HCT116 (cell line): ENCODE measurements at regions not wholly inside any gene's neighbourhood (a gene's known extent, or its start where the extent isn't known, plus 50 kb on each side); places are given as distances from the start of the nearest gene placed in this dataset.

Experiments
- ATAC-seq: fragments of 200-7000 bp; cut with Tn5 transposase; 2 replicates; pipeline ENCODE4 v1.9.1; 2020; ENCODE audit warnings: mild to moderate bottlenecking, moderate library complexity
- BruUV-seq: library from RNA; stranded (reverse); fragments of 400-500 nt; replicated peaks from 2 replicates; lab custom pipeline; 2021; lab: Mats Ljungman, UMichigan
- CTCF ChIA-PET: fragments of 300-600 bp; sonication (Branson Sonifier 250); formaldehyde crosslinking; loops from one replicate; lab custom pipeline; 2021; ENCODE audit warnings: antibody characterized with exemption; lab: Charles Lee
- POLR2A ChIA-PET: fragments of 300-600, 350-600 bp; sonication (Branson Sonifier 250); formaldehyde crosslinking; loops from one replicate; lab custom pipeline; 2021; ENCODE audit warnings: antibody characterized with exemption; lab: Charles Lee
- RAD21 ChIA-PET, 2 experiments: fragments of 300-600 bp; sonication (Branson Sonifier 250); formaldehyde crosslinking; loops; one replicate each; lab custom pipeline; 2023; ENCODE audit warnings: low total read pairs in 2 of 2; ENCODE audit not compliant: uncharacterized antibody in 2 of 2, unreplicated experiment in 2 of 2, low non-redundant PET in 1 of 2; lab: Charles Lee
- DNase-seq: peaks from one replicate; pipeline ENCODE4 v3.0.0-alpha.2; 2010; ENCODE audit warnings: low read depth, low spot score
- H2AFZ ChIP-seq: fragments of 200-600 bp; shearing (Covaris generic), sonication (generic); 2 replicates; pipeline ENCODE4 v1.6.1; 2017; ENCODE audit warnings: low read depth, mixed run types, mixed read lengths, antibody characterized with exemption, low read length; ENCODE audit not compliant: poor library complexity, severe bottlenecking
- H3K27ac ChIP-seq: 2 replicates; pipeline ENCODE4 v1.5.1; 2012; ENCODE audit warnings: low read depth, low read length
- H3K27me3 ChIP-seq: fragments of 200-600 bp; sonication (generic); 2 replicates; pipeline ENCODE4 v1.6.1; 2016; ENCODE audit warnings: mixed run types, low read length, mixed read lengths; ENCODE audit not compliant: insufficient read depth
- H3K36me3 ChIP-seq, 2 experiments: fragments of 200-500 bp in 1 of 2; fragments of 200-600 bp in 1 of 2; sonication (Bioruptor generic) in 1 of 2; sonication (generic) in 1 of 2; 2 replicates each; pipeline versions ENCODE4 v1.5.1 to v1.6.1; 2014 to 2016; ENCODE audit warnings: low read length in 2 of 2, inconsistent platforms in 1 of 2, mixed read lengths in 1 of 2, mixed run types in 1 of 2; ENCODE audit not compliant: insufficient read depth in 2 of 2, control insufficient read depth in 1 of 2
- H3K4me1 ChIP-seq, 2 experiments: fragments of 200-600 bp in 1 of 2; sonication (generic) in 1 of 2; 2 replicates each; pipeline versions ENCODE4 v1.5.1 to v1.6.1; 2012 to 2017; ENCODE audit warnings: low read length in 2 of 2, inconsistent platforms in 1 of 2, mild to moderate bottlenecking in 1 of 2, mixed read lengths in 1 of 2, mixed run types in 1 of 2, moderate library complexity in 1 of 2; ENCODE audit not compliant: insufficient read depth in 2 of 2, control insufficient read depth in 1 of 2
- H3K4me2 ChIP-seq: fragments of 200-600 bp; sonication (generic); 2 replicates; pipeline ENCODE4 v1.6.1; 2017; ENCODE audit warnings: mixed run types, low read length, mixed read lengths
- H3K4me3 ChIP-seq, 2 experiments: fragments of 200-600 bp in 1 of 2; sonication (generic) in 1 of 2; replicated peaks in 1 of 2; 2 replicates each; pipeline ENCODE4 v1.5.1; 2011 to 2016; ENCODE audit warnings: low read length in 2 of 2, control low read depth in 1 of 2, low read depth in 1 of 2, mild to moderate bottlenecking in 1 of 2, mixed read lengths in 1 of 2, mixed run types in 1 of 2
- H3K79me2 ChIP-seq: fragments of 200-600 bp; sonication (generic); 2 replicates; pipeline ENCODE4 v1.6.1; 2017; ENCODE audit warnings: mild to moderate bottlenecking, mixed run types, low read length, moderate library complexity, mixed read lengths; ENCODE audit not compliant: insufficient read depth
- H3K9ac ChIP-seq: fragments of 200-600 bp; sonication (generic); 2 replicates; pipeline ENCODE4 v1.6.1; 2016; ENCODE audit warnings: low read length, mixed read lengths
- H3K9me2 ChIP-seq: fragments of 200-600 bp; sonication (generic), shearing (Covaris generic); 2 replicates; pipeline ENCODE4 v1.6.1; 2017; ENCODE audit warnings: mixed run types, mild to moderate bottlenecking, moderate library complexity; ENCODE audit not compliant: insufficient read depth
- H3K9me3 ChIP-seq, 2 experiments: fragments of 200-500 bp in 1 of 2; fragments of 200-600 bp in 1 of 2; sonication (Bioruptor generic) in 1 of 2; sonication (generic) in 1 of 2; 2 replicates each; pipeline ENCODE4 v1.6.1; 2014 to 2017; ENCODE audit warnings: low read length in 2 of 2, mixed read lengths in 2 of 2, inconsistent platforms in 1 of 2, low read depth in 1 of 2, mild to moderate bottlenecking in 1 of 2, mixed run types in 1 of 2, moderate library complexity in 1 of 2; ENCODE audit not compliant: control insufficient read depth in 1 of 2, insufficient read depth in 1 of 2
- H4K20me1 ChIP-seq: fragments of 200-600 bp; sonication (generic), shearing (Covaris generic); 2 replicates; pipeline ENCODE4 v1.6.1; 2017; ENCODE audit warnings: mixed run types, mild to moderate bottlenecking, moderate library complexity; ENCODE audit not compliant: insufficient read depth
- CBX3 ChIP-seq: IDR thresholded peaks from 2 replicates; pipeline ENCODE4 v1.6.1; 2012; ENCODE audit warnings: low read depth
- EGR1 ChIP-seq: IDR thresholded peaks from 2 replicates; pipeline ENCODE4 v1.6.1; 2012; ENCODE audit warnings: low read depth
- EZH2phosphoT487 ChIP-seq: fragments of 200-600 bp; IDR thresholded peaks from 2 replicates; pipeline ENCODE4 v1.6.1; 2018; ENCODE audit warnings: antibody characterized with exemption, borderline replicate concordance
- POLR2A ChIP-seq: IDR thresholded peaks from 2 replicates; pipeline ENCODE4 v1.7.0; 2011; ENCODE audit warnings: borderline replicate concordance; ENCODE audit not compliant: insufficient read depth, insufficient read length; ENCODE audit errors: extremely low read depth
- POLR2AphosphoS5 ChIP-seq: IDR thresholded peaks from 2 replicates; pipeline ENCODE4 v1.6.1; 2011; ENCODE audit warnings: mild to moderate bottlenecking, low read depth, low read length, moderate library complexity
- RAD21 ChIP-seq: IDR thresholded peaks from 2 replicates; pipeline ENCODE4 v1.6.1; 2012; ENCODE audit warnings: low read depth, mild to moderate bottlenecking
- SP1 ChIP-seq: IDR thresholded peaks from 2 replicates; pipeline ENCODE4 v1.6.1; 2012; ENCODE audit warnings: low read depth
- YY1 ChIP-seq: IDR thresholded peaks from 2 replicates; pipeline ENCODE4 v1.6.1; 2011; ENCODE audit warnings: low read length, low read depth, moderate library complexity, mild to moderate bottlenecking; ENCODE audit not compliant: insufficient replicate concordance; ENCODE audit errors: extremely low read depth
- intact Hi-C: fragments of 100-400 bp; cut with micrococcal nuclease; formaldehyde crosslinking; loops from 2 replicates; pipeline ENCODE4 v1.10.0; 2022
- TF ChIP-seq, protein P1 (sequence below), 3 experiments: fragments of 200-600 bp in 1 of 3; sonication (generic) in 1 of 3; IDR thresholded peaks in 2 of 3; conservative IDR thresholded peaks in 1 of 3; 2 replicates each; pipeline ENCODE4 v1.5.1; 2012 to 2017; ENCODE audit warnings: low read depth in 2 of 3, low read length in 2 of 3, antibody characterized with exemption in 1 of 3, borderline replicate concordance in 1 of 3, control low read depth in 1 of 3, mild to moderate bottlenecking in 1 of 3, mixed read lengths in 1 of 3, mixed run types in 1 of 3, moderate library complexity in 1 of 3; ENCODE audit not compliant: insufficient read depth in 1 of 3

DNA sequence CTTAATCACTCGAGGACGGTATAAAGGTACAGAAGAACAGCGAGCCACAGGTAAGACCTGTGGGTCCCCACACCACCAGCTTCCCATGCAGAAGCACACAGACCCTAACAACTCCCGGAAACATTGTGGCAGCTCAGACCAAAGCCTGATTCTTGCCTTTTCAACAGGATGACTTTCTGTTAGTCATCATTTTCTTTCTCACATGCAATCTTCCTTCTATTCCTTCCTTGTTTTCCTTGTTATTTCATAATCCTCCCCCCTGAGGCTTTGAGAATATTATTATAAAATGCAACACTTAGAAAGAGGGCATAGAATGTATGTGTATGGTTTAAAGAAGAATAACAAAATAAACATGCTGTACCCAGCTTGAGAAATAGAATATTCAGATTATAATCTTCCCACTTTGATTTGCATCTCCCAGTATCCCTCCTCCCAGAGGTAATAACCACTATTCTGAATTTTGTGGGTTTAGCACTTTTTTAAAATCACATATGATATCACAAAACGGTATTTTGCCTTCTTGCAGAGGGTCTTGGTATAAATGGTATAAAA lies 100.9 kb downstream of the FHDC1 start:
- Histone ChIP-seq H3K9me2 (no peaks in the 10 kb centered on the region), H3K9me3 (no peaks in the 10 kb centered on the region), H4K20me1 (no peaks in the 10 kb centered on the region), H2AFZ (no peak overlapping the region), H3K9ac (no peak overlapping the region)
- CTCF ChIA-PET: no interaction called here
- RAD21 ChIA-PET: no interaction called here
- no peak for ATAC-seq
- TF ChIP-seq POLR2AphosphoS5 (no peak), POLR2A (no peak), YY1 (no peak), EZH2phosphoT487 (no peak), EGR1 (no peak), SP1 (no peak)
- TF ChIP-seq, all 23 proteins: peak for 0
- DNase-seq: no peak
- Histone ChIP-seq H3K79me2 (no peaks in the 10 kb centered on the region), H3K27ac (no peak overlapping the region), H3K4me2 (no peak overlapping the region), H3K27me3 (no peaks in the 10 kb centered on the region), H3K36me3 (no peaks in the 10 kb centered on the region), H3K4me1 (no peaks in the 10 kb centered on the region), H3K4me3 (no peak overlapping the region)
- POLR2A ChIA-PET: no interaction called here
- intact Hi-C loops: no loop called here
- BruUV-seq: no TSS peak

DNA sequence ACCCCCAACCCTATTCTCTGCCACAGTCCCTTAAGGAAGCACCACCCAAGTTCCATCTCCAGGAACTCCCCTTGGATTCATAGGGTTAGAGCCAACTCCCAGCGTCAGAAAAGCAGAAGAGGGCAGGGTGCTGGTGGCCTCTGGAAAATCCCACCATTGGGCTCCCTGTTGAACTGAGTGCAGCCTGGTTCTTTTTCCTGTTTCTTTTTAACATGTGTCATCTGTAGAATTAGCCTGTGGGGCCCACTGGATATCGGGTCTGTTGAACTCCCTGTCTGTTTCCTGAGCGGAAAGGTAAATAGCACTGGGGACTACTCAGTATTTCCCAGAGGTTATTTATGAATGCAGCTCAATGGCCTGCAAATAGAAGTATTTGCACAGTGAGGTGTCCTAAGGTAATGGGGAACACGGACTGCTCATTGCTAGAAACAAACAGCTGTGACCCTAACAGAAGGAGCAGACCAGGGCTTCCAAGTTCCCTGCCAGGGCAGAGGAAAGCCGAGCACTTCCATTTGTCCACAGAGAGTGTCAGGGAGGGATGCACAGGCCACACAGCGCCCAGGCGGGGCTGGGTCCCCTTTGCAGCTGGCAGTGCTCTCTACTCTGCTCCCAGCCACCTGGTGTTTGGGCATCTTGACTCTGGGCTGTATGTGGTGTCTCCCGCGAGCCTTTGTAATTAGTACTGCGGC lies 102.6 kb downstream of the FHDC1 start:
- TF ChIP-seq CBX3 (no peak), RAD21 (no peak)
- TF ChIP-seq, protein P1, sequence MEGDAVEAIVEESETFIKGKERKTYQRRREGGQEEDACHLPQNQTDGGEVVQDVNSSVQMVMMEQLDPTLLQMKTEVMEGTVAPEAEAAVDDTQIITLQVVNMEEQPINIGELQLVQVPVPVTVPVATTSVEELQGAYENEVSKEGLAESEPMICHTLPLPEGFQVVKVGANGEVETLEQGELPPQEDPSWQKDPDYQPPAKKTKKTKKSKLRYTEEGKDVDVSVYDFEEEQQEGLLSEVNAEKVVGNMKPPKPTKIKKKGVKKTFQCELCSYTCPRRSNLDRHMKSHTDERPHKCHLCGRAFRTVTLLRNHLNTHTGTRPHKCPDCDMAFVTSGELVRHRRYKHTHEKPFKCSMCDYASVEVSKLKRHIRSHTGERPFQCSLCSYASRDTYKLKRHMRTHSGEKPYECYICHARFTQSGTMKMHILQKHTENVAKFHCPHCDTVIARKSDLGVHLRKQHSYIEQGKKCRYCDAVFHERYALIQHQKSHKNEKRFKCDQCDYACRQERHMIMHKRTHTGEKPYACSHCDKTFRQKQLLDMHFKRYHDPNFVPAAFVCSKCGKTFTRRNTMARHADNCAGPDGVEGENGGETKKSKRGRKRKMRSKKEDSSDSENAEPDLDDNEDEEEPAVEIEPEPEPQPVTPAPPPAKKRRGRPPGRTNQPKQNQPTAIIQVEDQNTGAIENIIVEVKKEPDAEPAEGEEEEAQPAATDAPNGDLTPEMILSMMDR (IDR thresholded peaks at IDR 0.05 in 2 of 3, conservative IDR thresholded peaks at IDR 0.05 in 1 of 3; ENCODE audit: borderline replicate concordance in 1 of 3, insufficient read depth in 1 of 3, low read depth in 2 of 3, low read length in 2 of 3): no peak
- no TSS peak for BruUV-seq
- H3K4me3 ChIP-seq: no peak overlapping the region
- DNase-seq (no peak), ATAC-seq (no peak)
- no peak overlapping the region for H3K27ac ChIP-seq
- CTCF ChIA-PET: no interaction called here
- no peak overlapping the region for H3K9ac ChIP-seq
- intact Hi-C loops: no loop called here
- no peak overlapping the region for H3K4me2 ChIP-seq
- H3K4me1 ChIP-seq: no peaks in the 10 kb centered on the region
- no peaks in the 10 kb centered on the region for H3K9me3 ChIP-seq
- H3K36me3 ChIP-seq: no peaks in the 10 kb centered on the region
- no peaks in the 10 kb centered on the region for H3K79me2 ChIP-seq
- POLR2A ChIA-PET: no interaction called here
- no peaks in the 10 kb centered on the region for H3K27me3 ChIP-seq
- no peak overlapping the region for H2AFZ ChIP-seq
- no peaks in the 10 kb centered on the region for H3K9me2 ChIP-seq
- no peaks in the 10 kb centered on the region for H4K20me1 ChIP-seq
- RAD21 ChIA-PET: no interaction called here
